ENCODE measurements at regions not wholly inside any gene's neighbourhood (a gene's known extent, or its start where the extent isn't known, plus 50 kb on each side); places are given as distances from the start of the nearest gene placed in this dataset.

DNA sequence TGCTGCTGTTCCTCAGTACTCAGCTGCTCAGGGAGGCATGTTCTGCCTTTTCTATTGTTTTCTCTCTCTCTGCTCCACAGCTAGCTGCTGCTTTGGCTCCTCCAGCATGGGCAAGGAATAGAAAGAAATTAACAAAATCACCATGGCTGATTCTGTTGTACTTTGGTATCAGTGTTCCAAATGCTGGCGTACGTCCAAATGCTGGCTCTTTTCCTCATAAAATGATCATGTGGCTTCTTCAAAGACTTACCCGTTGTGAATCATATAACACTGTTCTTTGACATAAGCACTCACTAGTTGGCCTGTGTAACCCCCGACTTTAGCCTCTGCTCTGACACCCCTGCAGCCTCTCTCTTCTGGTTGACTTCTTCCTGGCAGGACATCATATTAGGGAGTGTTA, 547.6 kb downstream of the CPS1 start:
- no peak for TF ChIP-seq SUZ12 (IDR thresholded peaks at IDR 0.05; ENCODE audit: low read length)
- no peak for TF ChIP-seq POLR2A (IDR thresholded peaks at IDR 0.05; ENCODE audit: control extremely low read depth in 1 of 2, low read depth in 2 of 2, low read length in 2 of 2)
- TF ChIP-seq PHF8 (conservative IDR thresholded peaks at IDR 0.05; ENCODE audit: low read depth, low read length) = no peak
- no peak for TF ChIP-seq SP1 (IDR thresholded peaks at IDR 0.05; ENCODE audit: low read depth, low read length)
- no peak for TF ChIP-seq POLR2AphosphoS5 (IDR thresholded peaks at IDR 0.05; ENCODE audit: low read depth, low read length)
